ENCODE measurements at regions not wholly inside any gene's neighbourhood (a gene's known extent, or its start where the extent isn't known, plus 50 kb on each side); places are given as distances from the start of the nearest gene placed in this dataset.

DNA sequence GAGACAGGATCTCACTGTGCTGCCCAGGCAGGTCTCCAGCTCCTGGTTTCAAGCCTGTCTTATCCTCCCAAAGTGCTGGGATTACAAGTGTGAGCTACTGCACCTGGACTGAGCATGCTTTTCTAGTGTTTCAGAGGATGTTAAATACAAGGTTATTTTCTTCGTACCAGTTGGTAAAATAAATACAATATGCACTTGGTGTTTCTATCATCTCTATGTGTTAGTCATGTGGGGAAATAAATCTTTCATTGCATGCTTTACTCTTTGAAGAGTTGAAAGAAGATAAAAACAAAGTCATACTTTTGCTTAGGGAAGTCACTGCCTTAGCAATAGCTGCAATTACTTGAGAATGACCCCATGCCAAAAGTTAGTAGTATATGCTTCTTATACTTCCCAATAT is 162.3 kb downstream of the PCDH7 start:
- Histone ChIP-seq H3F3A (ENCODE audit: insufficient read depth, low read length) (no peaks in the 10 kb centered on the region), H3K4me2 (ENCODE audit: low read length) (no peak overlapping the region), H3K79me2 (ENCODE audit: insufficient read depth, low read length) (no peaks in the 10 kb centered on the region), H3K9me2 (ENCODE audit: low read depth, low read length) (no peaks in the 10 kb centered on the region), H3K4me3 (ENCODE audit: low read depth, low read length, poor library complexity, severe bottlenecking) (no peak overlapping the region), H3K36me3 (ENCODE audit: insufficient read depth, low read length) (no peaks in the 10 kb centered on the region), H4K20me1 (ENCODE audit: insufficient read depth, low read length) (no peaks in the 10 kb centered on the region), H2AFZ (ENCODE audit: low read length) (no peak overlapping the region), H3K9ac (ENCODE audit: low read length) (no peak overlapping the region), H3K27ac (ENCODE audit: low read depth, low read length, poor library complexity, severe bottlenecking) (no peak overlapping the region), H3K9me3 (ENCODE audit: low read length) (no peaks in the 10 kb centered on the region), H3K27me3 (ENCODE audit: insufficient read depth, low read length) (no peaks in the 10 kb centered on the region), H3K4me1 (ENCODE audit: insufficient read depth, low read length, severe bottlenecking) (no peaks in the 10 kb centered on the region)
- TF ChIP-seq EZH2 (IDR thresholded peaks at IDR 0.05; ENCODE audit: borderline replicate concordance, low read length) (no peak), CTCF (IDR thresholded peaks at IDR 0.05; ENCODE audit: low read length) (no peak)

DNA sequence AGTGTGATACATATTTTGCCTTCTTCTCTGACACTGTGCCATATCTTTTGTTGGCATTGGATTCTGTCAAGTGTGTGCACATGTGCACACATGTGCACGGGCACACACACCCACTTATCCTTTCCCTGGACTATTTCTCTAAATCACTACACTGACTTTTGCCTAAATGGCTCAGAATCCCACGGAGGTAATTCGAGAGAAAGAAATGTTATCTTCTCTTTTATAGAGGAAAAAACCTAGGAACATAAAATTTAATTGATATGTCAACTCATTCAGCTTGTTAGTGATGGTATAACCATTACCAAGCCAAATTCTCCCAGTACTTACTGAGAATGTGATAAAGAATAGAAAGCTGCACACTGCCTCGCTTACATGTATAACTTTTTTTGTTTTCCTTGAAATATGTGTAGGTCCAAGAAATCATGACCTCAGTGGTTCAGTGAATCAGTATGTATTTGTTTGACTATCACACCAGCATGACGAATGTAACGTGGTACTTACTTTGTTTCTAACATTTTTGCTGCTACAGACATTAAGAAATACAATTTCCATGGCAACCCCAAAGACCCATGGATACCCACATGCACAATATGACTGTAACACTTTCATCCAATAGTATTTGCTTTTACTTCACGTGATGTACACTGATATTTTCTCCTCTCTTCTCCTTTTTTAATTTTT is 163.0 kb downstream of the PCDH7 start:
- Histone ChIP-seq H3K27ac (ENCODE audit: low read depth, low read length, poor library complexity, severe bottlenecking) (no peak overlapping the region), H3K4me2 (ENCODE audit: low read length) (no peak overlapping the region), H4K20me1 (ENCODE audit: insufficient read depth, low read length) (no peaks in the 10 kb centered on the region), H3K4me3 (ENCODE audit: low read depth, low read length, poor library complexity, severe bottlenecking) (no peak overlapping the region), H3K9ac (ENCODE audit: low read length) (no peak overlapping the region), H3K4me1 (ENCODE audit: insufficient read depth, low read length, severe bottlenecking) (no peaks in the 10 kb centered on the region), H3K79me2 (ENCODE audit: insufficient read depth, low read length) (no peaks in the 10 kb centered on the region), H3K9me2 (ENCODE audit: low read depth, low read length) (no peaks in the 10 kb centered on the region), H3K36me3 (ENCODE audit: insufficient read depth, low read length) (no peaks in the 10 kb centered on the region), H3F3A (ENCODE audit: insufficient read depth, low read length) (no peaks in the 10 kb centered on the region), H3K27me3 (ENCODE audit: insufficient read depth, low read length) (no peaks in the 10 kb centered on the region), H3K9me3 (ENCODE audit: low read length) (no peaks in the 10 kb centered on the region), H2AFZ (ENCODE audit: low read length) (no peak overlapping the region)
- TF ChIP-seq CTCF (IDR thresholded peaks at IDR 0.05; ENCODE audit: low read length) (no peak), EZH2 (IDR thresholded peaks at IDR 0.05; ENCODE audit: borderline replicate concordance, low read length) (no peak)

DNA sequence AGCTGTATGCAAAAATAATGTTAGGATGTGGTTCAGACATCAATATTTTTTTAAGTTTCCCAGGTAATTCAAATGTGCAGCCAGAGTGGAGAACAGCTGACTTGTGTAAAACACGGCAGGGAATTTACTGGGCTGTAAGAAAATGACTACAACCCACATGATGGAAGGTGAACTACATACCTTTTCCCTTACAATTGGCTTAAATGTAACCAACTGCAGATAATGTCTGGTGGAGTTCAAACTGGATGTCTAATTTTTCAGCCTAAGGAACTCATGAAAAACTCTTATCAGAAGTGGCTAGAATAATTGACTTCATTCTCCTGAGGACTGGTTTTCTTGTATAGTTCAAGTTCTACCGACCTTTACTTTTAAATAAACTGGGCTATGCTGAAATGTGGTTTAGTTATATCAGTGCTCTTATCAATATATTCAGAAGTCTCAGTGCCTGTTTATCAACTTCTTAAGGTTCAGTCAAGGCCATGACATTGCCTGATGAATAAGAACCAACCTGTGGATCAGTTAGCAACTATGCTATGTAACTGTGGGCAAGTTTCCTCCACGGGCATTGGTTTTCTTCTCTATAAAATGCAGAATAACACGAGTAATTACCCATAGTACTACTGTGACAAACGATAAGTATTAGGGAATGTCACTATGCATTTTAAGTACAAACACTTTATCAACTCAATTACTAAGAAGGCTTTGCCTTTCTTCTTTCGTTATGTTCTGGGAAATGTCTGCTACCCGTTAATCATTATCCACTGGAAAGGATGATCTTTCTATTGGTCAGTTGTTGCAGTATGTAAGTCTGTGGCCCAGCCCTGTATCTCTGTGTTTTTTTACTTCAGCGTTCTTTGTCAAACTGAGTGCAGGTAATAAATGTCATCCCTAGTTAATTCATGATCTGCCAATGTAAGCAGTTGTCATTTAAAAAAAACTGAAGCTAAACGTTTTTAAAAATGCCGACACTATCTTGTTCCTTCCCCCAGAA is 181.6 kb downstream of the PCDH7 start:
- H3K79me2 ChIP-seq (ENCODE audit: insufficient read depth, low read length) = no peaks in the 10 kb centered on the region
- H3K4me3 ChIP-seq (ENCODE audit: low read depth, low read length, poor library complexity, severe bottlenecking) = no peak overlapping the region

More for the DNA sequence above, 181.6 kb downstream of the PCDH7 start:
- Histone ChIP-seq H4K20me1 (ENCODE audit: insufficient read depth, low read length) (no peaks in the 10 kb centered on the region), H3K36me3 (ENCODE audit: insufficient read depth, low read length) (no peaks in the 10 kb centered on the region), H3K9ac (ENCODE audit: low read length) (no peak overlapping the region), H2AFZ (ENCODE audit: low read length) (no peak overlapping the region), H3K9me2 (ENCODE audit: low read depth, low read length) (no peaks in the 10 kb centered on the region), H3K4me1 (ENCODE audit: insufficient read depth, low read length, severe bottlenecking) (no peaks in the 10 kb centered on the region), H3K27ac (ENCODE audit: low read depth, low read length, poor library complexity, severe bottlenecking) (no peak overlapping the region), H3K4me2 (ENCODE audit: low read length) (no peak overlapping the region), H3K27me3 (ENCODE audit: insufficient read depth, low read length) (no peaks in the 10 kb centered on the region), H3F3A (ENCODE audit: insufficient read depth, low read length) (no peaks in the 10 kb centered on the region), H3K9me3 (ENCODE audit: low read length) (no peaks in the 10 kb centered on the region)
- TF ChIP-seq EZH2 (IDR thresholded peaks at IDR 0.05; ENCODE audit: borderline replicate concordance, low read length) (no peak), CTCF (IDR thresholded peaks at IDR 0.05; ENCODE audit: low read length) (no peak)

Measured in OCI-LY1 (cell line).